ENCODE measurements at regions not wholly inside any gene's neighbourhood (a gene's known extent, or its start where the extent isn't known, plus 50 kb on each side); places are given as distances from the start of the nearest gene placed in this dataset.

DNA sequence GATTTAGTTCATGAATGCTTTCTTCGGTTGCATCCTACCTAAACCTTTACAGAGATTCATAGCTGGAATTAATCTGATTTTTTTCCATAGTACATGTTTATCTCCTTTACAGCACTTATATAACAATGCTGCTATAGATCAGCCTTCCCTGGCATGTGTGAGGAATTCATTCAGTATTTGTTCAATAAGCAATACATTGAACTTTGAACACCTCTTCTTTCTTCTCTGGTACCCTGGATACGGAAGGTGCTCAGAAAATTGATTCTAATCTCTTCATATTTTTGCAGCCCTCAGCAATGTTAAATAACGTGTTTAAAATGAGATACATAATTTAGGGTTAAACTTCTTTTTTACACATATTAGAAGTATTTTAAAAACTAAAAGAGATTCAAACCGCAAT lies 467.4 kb downstream of the TRIML1 start:
- TF ChIP-seq, protein P1, sequence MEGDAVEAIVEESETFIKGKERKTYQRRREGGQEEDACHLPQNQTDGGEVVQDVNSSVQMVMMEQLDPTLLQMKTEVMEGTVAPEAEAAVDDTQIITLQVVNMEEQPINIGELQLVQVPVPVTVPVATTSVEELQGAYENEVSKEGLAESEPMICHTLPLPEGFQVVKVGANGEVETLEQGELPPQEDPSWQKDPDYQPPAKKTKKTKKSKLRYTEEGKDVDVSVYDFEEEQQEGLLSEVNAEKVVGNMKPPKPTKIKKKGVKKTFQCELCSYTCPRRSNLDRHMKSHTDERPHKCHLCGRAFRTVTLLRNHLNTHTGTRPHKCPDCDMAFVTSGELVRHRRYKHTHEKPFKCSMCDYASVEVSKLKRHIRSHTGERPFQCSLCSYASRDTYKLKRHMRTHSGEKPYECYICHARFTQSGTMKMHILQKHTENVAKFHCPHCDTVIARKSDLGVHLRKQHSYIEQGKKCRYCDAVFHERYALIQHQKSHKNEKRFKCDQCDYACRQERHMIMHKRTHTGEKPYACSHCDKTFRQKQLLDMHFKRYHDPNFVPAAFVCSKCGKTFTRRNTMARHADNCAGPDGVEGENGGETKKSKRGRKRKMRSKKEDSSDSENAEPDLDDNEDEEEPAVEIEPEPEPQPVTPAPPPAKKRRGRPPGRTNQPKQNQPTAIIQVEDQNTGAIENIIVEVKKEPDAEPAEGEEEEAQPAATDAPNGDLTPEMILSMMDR (IDR thresholded peaks at IDR 0.05; ENCODE audit: low read depth, low read length), result no peak
- no peak for TF ChIP-seq EZH2phosphoT487 (IDR thresholded peaks at IDR 0.05; ENCODE audit: low read depth)
